Spleen (tissue), 11 donors: ENCODE measurements at regions not wholly inside any gene's neighbourhood (a gene's known extent, or its start where the extent isn't known, plus 50 kb on each side); places are given as distances from the start of the nearest gene placed in this dataset.

Experiments used
- DNase-seq: peaks from one replicate; pipeline ENCODE4 v3.0.0-alpha.2; 2020
- H3K27ac ChIP-seq, 8 donors: fragments of 200-600 bp; sonication (generic) in 7 of 8; 1 replicate in 4 of 8; 2 replicates in 4 of 8; pipeline versions ENCODE4 v1.5.0 to v1.8.0; 2016 to 2021; ENCODE audit warnings: inconsistent platforms in 4 of 8, mild to moderate bottlenecking in 4 of 8, moderate library complexity in 1 of 8
- H3K27me3 ChIP-seq, 7 donors: fragments of 200-600 bp; sonication (generic) in 6 of 7; replicated peaks in 1 of 7; 1 replicate in 4 of 7; 2 replicates in 3 of 7; pipeline versions ENCODE4 v1.5.0 to v1.8.0; 2016 to 2021; ENCODE audit warnings: inconsistent platforms in 3 of 7, mild to moderate bottlenecking in 1 of 7
- H3K36me3 ChIP-seq, 6 donors: fragments of 200-600 bp; sonication (generic) in 5 of 6; 1 replicate in 4 of 6; 2 replicates in 2 of 6; pipeline versions ENCODE4 v1.5.0 to v1.8.0; 2016 to 2021; ENCODE audit warnings: inconsistent platforms in 2 of 6
- H3K4me1 ChIP-seq, 6 donors: fragments of 200-600 bp; sonication (generic) in 5 of 6; 1 replicate in 3 of 6; 2 replicates in 3 of 6; pipeline versions ENCODE4 v1.5.0 to v1.8.0; 2016 to 2021; ENCODE audit warnings: inconsistent platforms in 3 of 6
- H3K4me3 ChIP-seq, 8 donors: fragments of 200-600 bp; sonication (generic) in 7 of 8; 1 replicate in 4 of 8; 2 replicates in 4 of 8; pipeline versions ENCODE4 v1.5.0 to v1.8.0; 2016 to 2021; ENCODE audit warnings: inconsistent platforms in 4 of 8, mild to moderate bottlenecking in 4 of 8, moderate library complexity in 2 of 8
- H3K9me3 ChIP-seq, 8 donors: fragments of 200-600 bp; sonication (generic) in 7 of 8; 1 replicate in 4 of 8; 2 replicates in 4 of 8; pipeline versions ENCODE4 v1.5.0 to v1.8.0; 2016 to 2021; ENCODE audit warnings: inconsistent platforms in 4 of 8
- CTCF ChIP-seq, 11 experiments: fragments of 200-600 bp in 7 of 11; fragments of 450-650 bp in 4 of 11; sonication (generic) in 4 of 11; IDR thresholded peaks in 8 of 11; conservative IDR thresholded peaks in 3 of 11; 1 replicate in 7 of 11; 2 replicates in 4 of 11; pipeline versions ENCODE4 v1.4.0 to v1.8.0; 2016 to 2021; ENCODE audit warnings: antibody characterized with exemption in 11 of 11, inconsistent platforms in 4 of 11, mild to moderate bottlenecking in 1 of 11
- POLR2A ChIP-seq, 3 donors: fragments of 450-650 bp; IDR thresholded peaks; one replicate each; pipeline ENCODE4 v1.5.1; 2017; ENCODE audit warnings: antibody characterized with exemption in 3 of 3, mild to moderate bottlenecking in 1 of 3
- POLR2AphosphoS5 ChIP-seq, 3 donors: sonication (generic); formaldehyde crosslinking; IDR thresholded peaks; one replicate each; pipeline ENCODE4 v1.5.1; 2017; ENCODE audit warnings: antibody characterized with exemption in 3 of 3
- WGBS, 5 donors: extraction: QIAGEN DNeasy Blood & Tissue Kit in 3 of 5; methylation state at CpG; one replicate each; pipeline versions ENCODE4 v1.1.5 to v1.1.7; 2013 to 2018; 5-methylcytosine and 5-hydroxymethylcytosine counted together
- intact Hi-C: fragments of 100-400 bp; cut with DNase I; formaldehyde crosslinking; loops from one replicate; pipeline ENCODE4 v1.15.0; 2023; ENCODE audit warnings: low total_unique reads
- donor health status: healthy with polysubstance abuse.
- donor health status: DM: no; HTN: no; CAD: no; lungs with moderate emphysema.
- donor health status: DM: no; HTN: no; CAD: no.
- donor health status: Bipolar disorder and iron deficiency.
- donor health status: healthy.
- donor health status: DM: no; HTN: no; CAD: no.
- donor health status: DM: yes; HTN: yes; CAD: no.

GRCh38 chr4:35105486-35105885 lies 1138.8 kb downstream of the ARAP2 start:
- Histone ChIP-seq H3K4me1 (no peaks in the 10 kb centered on the region), H3K27me3 (no peaks in the 10 kb centered on the region), H3K36me3 (no peaks in the 10 kb centered on the region), H3K27ac (no peak overlapping the region), H3K9me3 (peaks cover 0 to 25% (median 0%) of the 10 kb centered on the region in 8 donors), H3K4me3 (no peak overlapping the region)
- TF ChIP-seq POLR2A (IDR thresholded peaks at IDR 0.05) = no peak
- no peak for TF ChIP-seq POLR2AphosphoS5 (IDR thresholded peaks at IDR 0.05)
- no peak for DNase-seq
- intact Hi-C loops = no loop called here
- 79 to 88% (median 85%) methylated on average over 4 of the region's 4 CpGs for WGBS, 5 donors

GRCh38 chr4:35106091-35106734 lies 1138.1 kb downstream of the ARAP2 start:
- intact Hi-C loops = no loop called here
- no peak for TF ChIP-seq POLR2AphosphoS5 (IDR thresholded peaks at IDR 0.05)
- no peak for TF ChIP-seq CTCF (IDR thresholded peaks at IDR 0.05 in 8 of 11, conservative IDR thresholded peaks at IDR 0.05 in 3 of 11)
- TF ChIP-seq POLR2A (IDR thresholded peaks at IDR 0.05) = no peak
- no peak overlapping the region for H3K4me3 ChIP-seq
- H3K27me3 ChIP-seq = no peaks in the 10 kb centered on the region
- H3K9me3 ChIP-seq = peaks cover 0 to 20% (median 0%) of the 10 kb centered on the region in 8 donors
- H3K27ac ChIP-seq = no peak overlapping the region
- H3K36me3 ChIP-seq = no peaks in the 10 kb centered on the region
- no peaks in the 10 kb centered on the region for H3K4me1 ChIP-seq
- no peak for DNase-seq
- 86 to 95% (median 92%) methylated on average over 13 of the region's 13 CpGs for WGBS, 5 donors

GRCh38 chr4:35124106-35124505 lies 1120.2 kb downstream of the ARAP2 start:
- no peak overlapping the region for H3K27ac ChIP-seq
- no peak for TF ChIP-seq CTCF (IDR thresholded peaks at IDR 0.05 in 8 of 11, conservative IDR thresholded peaks at IDR 0.05 in 3 of 11)
- TF ChIP-seq POLR2AphosphoS5 (IDR thresholded peaks at IDR 0.05) = no peak
- TF ChIP-seq POLR2A (IDR thresholded peaks at IDR 0.05) = no peak
- H3K4me3 ChIP-seq = no peak overlapping the region
- intact Hi-C loops = no loop called here
- no peak for DNase-seq
- H3K36me3 ChIP-seq = no peaks in the 10 kb centered on the region
- H3K9me3 ChIP-seq = no peaks in the 10 kb centered on the region
- H3K27me3 ChIP-seq = no peaks in the 10 kb centered on the region
- H3K4me1 ChIP-seq = no peaks in the 10 kb centered on the region

- no peaks in the 10 kb centered on the region for H3K4me1 ChIP-seq
- peaks cover 0 to 4% (median 0%) of the 10 kb centered on the region in 8 donors for H3K9me3 ChIP-seq
- 71 to 95% (median 89%) methylated on average over 4 of the region's 4 CpGs for WGBS, 5 donors
- intact Hi-C loops = no loop called here
- DNase-seq = no peak
- H3K27me3 ChIP-seq = no peaks in the 10 kb centered on the region
- TF ChIP-seq POLR2AphosphoS5 (IDR thresholded peaks at IDR 0.05) (no peak), CTCF (IDR thresholded peaks at IDR 0.05 in 8 of 11, conservative IDR thresholded peaks at IDR 0.05 in 3 of 11) (no peak), POLR2A (IDR thresholded peaks at IDR 0.05) (no peak)
- H3K4me3 ChIP-seq = no peak overlapping the region
- no peak overlapping the region for H3K27ac ChIP-seq
- no peaks in the 10 kb centered on the region for H3K36me3 ChIP-seq
Measured at GRCh38 chr4:35125995-35126712, 1118.2 kb downstream of the ARAP2 start.
